ENCODE measurements at regions not wholly inside any gene's neighbourhood (a gene's known extent, or its start where the extent isn't known, plus 50 kb on each side); places are given as distances from the start of the nearest gene placed in this dataset.

- TF ChIP-seq CTCF (conservative IDR thresholded peaks at IDR 0.05; ENCODE audit: low read depth in 2 of 2) = no peak
- no peak for TF ChIP-seq EZH2 (IDR thresholded peaks at IDR 0.05; ENCODE audit: low read depth, unreplicated experiment)
- TF ChIP-seq ETS1 (IDR thresholded peaks at IDR 0.05) = no peak
- no peak for TF ChIP-seq POLR2AphosphoS5 (IDR thresholded peaks at IDR 0.05; ENCODE audit: low read depth)
- TF ChIP-seq EZH2phosphoT487 (IDR thresholded peaks at IDR 0.05; ENCODE audit: unreplicated experiment) = no peak
- TF ChIP-seq CREB1 (CRISPR knock-in tag; IDR thresholded peaks at IDR 0.05; ENCODE audit: low read depth) = no peak
- no peak for TF ChIP-seq NANOG (IDR thresholded peaks at IDR 0.05; ENCODE audit: borderline replicate concordance)
- no peak for TF ChIP-seq ZNF331 (CRISPR knock-in tag; IDR thresholded peaks at IDR 0.05; ENCODE audit: low read depth)
- TF ChIP-seq REST (IDR thresholded peaks at IDR 0.05; ENCODE audit: unreplicated experiment) = no peak
- TF ChIP-seq JUNB (IDR thresholded peaks at IDR 0.05; ENCODE audit: unreplicated experiment) = no peak
- no peak for TF ChIP-seq ZNF462 (CRISPR knock-in tag; IDR thresholded peaks at IDR 0.05)
Observed at GRCh38 chr14:106166650-106167204, 640.3 kb downstream of the TMEM121 start.
